Loucy (cell line): ENCODE measurements at regions not wholly inside any gene's neighbourhood (a gene's known extent, or its start where the extent isn't known, plus 50 kb on each side); places are given as distances from the start of the nearest gene placed in this dataset.
"Not testable (repeated sequence)": the region's sequence is repeated elsewhere in the genome, so short reads cannot be mapped to it uniquely, and the experiment has no call there.

Experiments
- H2AFZ ChIP-seq: fragments of 200-600 bp; sonication (generic); 2 replicates; pipeline ENCODE4 v1.6.0; 2016; ENCODE audit warnings: antibody characterized with exemption, mild to moderate bottlenecking, low read length, moderate library complexity
- H3F3A ChIP-seq: fragments of 200-600 bp; 2 replicates; pipeline ENCODE4 v1.6.0; 2016; ENCODE audit warnings: antibody characterized with exemption, low read depth, mild to moderate bottlenecking
- H3K27me3 ChIP-seq: fragments of 200-600 bp; sonication (generic); 2 replicates; pipeline ENCODE4 v1.6.1; 2014; ENCODE audit warnings: low read length, mild to moderate bottlenecking; ENCODE audit not compliant: insufficient read depth, poor library complexity, severe bottlenecking
- H3K36me3 ChIP-seq: fragments of 200-600 bp; sonication (generic); 2 replicates; pipeline ENCODE4 v1.6.1; 2016; ENCODE audit warnings: low read length; ENCODE audit not compliant: insufficient read depth
- H3K4me1 ChIP-seq: fragments of 200-600 bp; sonication (generic); 2 replicates; pipeline ENCODE4 v1.5.1; 2014; ENCODE audit warnings: low read length, mild to moderate bottlenecking; ENCODE audit not compliant: insufficient read depth, poor library complexity, severe bottlenecking
- H3K4me2 ChIP-seq: fragments of 200-600 bp; sonication (generic); 2 replicates; pipeline ENCODE4 v1.6.0; 2014; ENCODE audit warnings: antibody characterized with exemption, low read length, low read depth, mild to moderate bottlenecking; ENCODE audit not compliant: poor library complexity, severe bottlenecking
- H3K4me3 ChIP-seq: fragments of 200-600 bp; sonication (generic); 2 replicates; pipeline ENCODE4 v1.5.1; 2014; ENCODE audit warnings: low read length, mild to moderate bottlenecking, mixed read lengths; ENCODE audit not compliant: poor library complexity, severe bottlenecking
- H3K79me2 ChIP-seq: fragments of 200-600 bp; sonication (generic); 2 replicates; pipeline ENCODE4 v1.6.1; 2014; ENCODE audit warnings: low read length; ENCODE audit not compliant: insufficient read depth
- H3K9ac ChIP-seq: fragments of 200-600 bp; sonication (generic); 2 replicates; pipeline ENCODE4 v1.6.0; 2014; ENCODE audit warnings: mild to moderate bottlenecking, low read depth, low read length, moderate library complexity; ENCODE audit not compliant: poor library complexity, severe bottlenecking
- H3K9me2 ChIP-seq: fragments of 200-600 bp; sonication (generic); replicated peaks from 2 replicates; pipeline ENCODE4 v1.6.1; 2016; ENCODE audit warnings: low read depth, low read length, mixed read lengths
- H3K9me3 ChIP-seq: fragments of 200-600 bp; sonication (generic); 2 replicates; pipeline ENCODE4 v1.6.1; 2014; ENCODE audit warnings: mild to moderate bottlenecking, antibody characterized with exemption, low read length, low read depth; ENCODE audit not compliant: insufficient read depth
- H4K20me1 ChIP-seq: fragments of 200-600 bp; sonication (generic); 2 replicates; pipeline ENCODE4 v1.6.0; 2014; ENCODE audit warnings: antibody characterized with exemption, low read length, mild to moderate bottlenecking; ENCODE audit not compliant: insufficient read depth, poor library complexity, severe bottlenecking
- EZH2phosphoT487 ChIP-seq: fragments of 200-600 bp; IDR thresholded peaks from 2 replicates; pipeline ENCODE4 v1.6.1; 2018; ENCODE audit warnings: antibody characterized with exemption, mild to moderate bottlenecking, moderate library complexity, borderline replicate concordance
- TF ChIP-seq, protein P1 (sequence below): fragments of 200-600 bp; sonication (generic); conservative IDR thresholded peaks from 2 replicates; pipeline ENCODE4 v1.5.1; 2014; ENCODE audit warnings: mild to moderate bottlenecking, antibody characterized with exemption, low read length

DNA sequence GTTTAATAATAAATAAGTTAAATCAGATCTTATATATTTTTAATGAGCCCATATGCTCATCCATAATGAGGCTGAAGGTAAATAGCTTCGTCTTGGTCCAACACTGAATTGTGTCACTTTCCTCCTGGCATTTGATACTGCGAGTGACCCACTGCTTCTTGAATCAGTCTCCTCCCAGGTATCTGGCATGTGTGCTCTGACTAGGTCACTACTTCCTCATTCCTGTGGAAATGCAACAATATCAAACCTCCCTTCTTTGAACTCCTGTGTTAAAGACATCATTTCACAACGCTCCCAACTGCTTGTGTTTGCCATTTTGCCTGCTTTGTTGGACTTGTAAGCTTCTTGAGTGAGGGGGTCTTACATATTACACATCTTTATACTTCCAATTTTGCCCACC, 157.7 kb downstream of the SLC24A2 start:
- Histone ChIP-seq H3K36me3 (no peaks in the 10 kb centered on the region), H3F3A (no peaks in the 10 kb centered on the region), H3K9me3 (no peaks in the 10 kb centered on the region), H3K9me2 (no peaks in the 10 kb centered on the region), H4K20me1 (no peaks in the 10 kb centered on the region), H3K79me2 (no peaks in the 10 kb centered on the region), H3K9ac (no peak overlapping the region), H3K4me2 (no peak overlapping the region), H3K4me1 (no peaks in the 10 kb centered on the region), H2AFZ (no peak overlapping the region), H3K4me3 (no peak overlapping the region), H3K27me3 (no peaks in the 10 kb centered on the region)
- TF ChIP-seq, protein P1, sequence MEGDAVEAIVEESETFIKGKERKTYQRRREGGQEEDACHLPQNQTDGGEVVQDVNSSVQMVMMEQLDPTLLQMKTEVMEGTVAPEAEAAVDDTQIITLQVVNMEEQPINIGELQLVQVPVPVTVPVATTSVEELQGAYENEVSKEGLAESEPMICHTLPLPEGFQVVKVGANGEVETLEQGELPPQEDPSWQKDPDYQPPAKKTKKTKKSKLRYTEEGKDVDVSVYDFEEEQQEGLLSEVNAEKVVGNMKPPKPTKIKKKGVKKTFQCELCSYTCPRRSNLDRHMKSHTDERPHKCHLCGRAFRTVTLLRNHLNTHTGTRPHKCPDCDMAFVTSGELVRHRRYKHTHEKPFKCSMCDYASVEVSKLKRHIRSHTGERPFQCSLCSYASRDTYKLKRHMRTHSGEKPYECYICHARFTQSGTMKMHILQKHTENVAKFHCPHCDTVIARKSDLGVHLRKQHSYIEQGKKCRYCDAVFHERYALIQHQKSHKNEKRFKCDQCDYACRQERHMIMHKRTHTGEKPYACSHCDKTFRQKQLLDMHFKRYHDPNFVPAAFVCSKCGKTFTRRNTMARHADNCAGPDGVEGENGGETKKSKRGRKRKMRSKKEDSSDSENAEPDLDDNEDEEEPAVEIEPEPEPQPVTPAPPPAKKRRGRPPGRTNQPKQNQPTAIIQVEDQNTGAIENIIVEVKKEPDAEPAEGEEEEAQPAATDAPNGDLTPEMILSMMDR, result no peak
- TF ChIP-seq EZH2phosphoT487, result no peak

DNA sequence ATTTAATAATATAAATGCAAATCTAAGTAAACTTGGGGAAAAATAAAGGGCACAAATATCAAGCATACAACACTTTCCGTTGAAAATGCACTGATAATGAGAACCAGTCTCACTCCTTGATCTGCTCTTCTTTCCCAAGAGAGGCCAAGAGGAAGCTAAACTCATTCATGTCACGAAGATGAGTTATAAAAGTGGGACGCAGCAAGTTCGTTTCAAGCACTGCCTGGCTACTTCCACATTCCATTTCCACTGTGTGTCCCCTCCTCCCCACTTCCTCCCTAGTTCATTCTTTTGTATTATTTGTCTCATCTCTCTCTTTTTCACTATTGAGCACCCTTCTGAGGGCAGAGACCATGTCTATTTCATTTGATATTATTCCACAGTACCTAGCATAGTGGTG, 158.1 kb downstream of the SLC24A2 start:
- H3K79me2 ChIP-seq, result no peaks in the 10 kb centered on the region
- H3F3A ChIP-seq, result no peaks in the 10 kb centered on the region
- no peaks in the 10 kb centered on the region for H4K20me1 ChIP-seq
- no peak overlapping the region for H3K4me3 ChIP-seq
- no peaks in the 10 kb centered on the region for H3K27me3 ChIP-seq
- H3K9me3 ChIP-seq, result no peaks in the 10 kb centered on the region
- no peaks in the 10 kb centered on the region for H3K9me2 ChIP-seq
- no peak overlapping the region for H2AFZ ChIP-seq
- no peaks in the 10 kb centered on the region for H3K4me1 ChIP-seq
- H3K9ac ChIP-seq, result no peak overlapping the region
- TF ChIP-seq, protein P1, result no peak
- no peak for TF ChIP-seq EZH2phosphoT487
- no peak overlapping the region for H3K4me2 ChIP-seq
- no peaks in the 10 kb centered on the region for H3K36me3 ChIP-seq

DNA sequence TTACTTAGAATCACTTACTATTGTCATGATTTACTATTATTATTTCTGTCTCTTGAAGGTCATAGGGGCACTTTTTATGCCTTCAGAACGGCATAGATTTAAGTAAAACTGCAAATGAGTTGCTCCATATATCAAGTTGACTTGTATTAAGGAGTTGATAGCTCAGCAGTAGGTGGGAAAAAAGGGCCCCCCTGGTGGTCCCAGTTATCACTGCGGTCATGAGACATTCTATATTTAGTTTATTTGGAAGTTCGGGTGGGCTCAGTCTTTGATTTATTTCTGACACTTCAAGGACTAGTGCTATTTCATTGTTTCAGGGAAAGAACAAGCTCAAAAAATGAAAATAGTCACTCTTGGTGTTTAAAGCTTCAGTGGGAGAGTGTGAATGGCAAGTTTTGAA, 159.3 kb downstream of the SLC24A2 start:
- TF ChIP-seq, protein P1, result peak; percentile 62
- no peak for TF ChIP-seq EZH2phosphoT487
- no peaks in the 10 kb centered on the region for H3K79me2 ChIP-seq
- no peaks in the 10 kb centered on the region for H3K36me3 ChIP-seq
- no peaks in the 10 kb centered on the region for H4K20me1 ChIP-seq
- no peaks in the 10 kb centered on the region for H3F3A ChIP-seq
- H3K9me3 ChIP-seq, result no peaks in the 10 kb centered on the region
- H2AFZ ChIP-seq, result no peak overlapping the region
- H3K9ac ChIP-seq, result no peak overlapping the region
- H3K4me2 ChIP-seq, result no peak overlapping the region
- H3K4me3 ChIP-seq, result no peak overlapping the region
- H3K9me2 ChIP-seq, result no peaks in the 10 kb centered on the region
- H3K4me1 ChIP-seq, result no peaks in the 10 kb centered on the region
- no peaks in the 10 kb centered on the region for H3K27me3 ChIP-seq

DNA sequence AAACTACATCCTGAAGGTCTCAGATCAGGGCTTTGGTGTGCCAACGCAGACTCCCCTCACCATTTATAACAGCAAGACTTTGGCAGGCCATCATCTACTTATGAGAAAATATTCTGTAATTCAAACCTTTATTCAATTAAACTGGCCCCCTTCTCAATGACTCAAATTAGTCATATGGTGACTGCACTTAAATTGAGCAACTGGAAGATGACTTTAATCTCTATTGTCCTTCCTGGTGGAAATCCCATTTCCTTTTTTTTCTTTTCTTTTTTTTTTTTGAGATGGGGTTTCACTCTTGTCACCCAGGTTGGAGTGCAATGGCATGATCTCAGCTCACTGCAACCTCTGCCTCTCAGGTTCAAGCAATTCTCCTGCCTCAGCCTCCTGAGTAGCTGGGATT, 163.4 kb downstream of the SLC24A2 start:
- not testable (repeated sequence) for H3F3A ChIP-seq, H3K9me2 ChIP-seq, H3K4me1 ChIP-seq, H3K27me3 ChIP-seq, H3K36me3 ChIP-seq, H3K9me3 ChIP-seq, H3K79me2 ChIP-seq, H3K9ac ChIP-seq, H3K4me2 ChIP-seq, H4K20me1 ChIP-seq, H3K4me3 ChIP-seq, H2AFZ ChIP-seq
